HEK293T (cell line): ENCODE measurements at regions not wholly inside any gene's neighbourhood (a gene's known extent, or its start where the extent isn't known, plus 50 kb on each side); places are given as distances from the start of the nearest gene placed in this dataset.

ENCODE experiments used
- CTCF ChIA-PET: fragments of 350-600 bp; formaldehyde crosslinking; extraction: SDS; loops from one replicate; lab custom pipeline; 2021; ENCODE audit warnings: antibody characterized with exemption, inconsistent platforms; lab: Yijun Ruan, JAX
- POLR2A ChIA-PET: fragments of 350-600 bp; formaldehyde crosslinking; extraction: SDS; loops from one replicate; lab custom pipeline; 2020; ENCODE audit warnings: antibody characterized with exemption, inconsistent platforms; lab: Yijun Ruan, JAX
- DNase-seq: peaks from one replicate; pipeline ENCODE4 v3.0.0; 2012; ENCODE audit warnings: mixed read lengths; ENCODE audit errors: extremely low spot score
- ARNT ChIP-seq: fragments of 450-650 bp; IDR thresholded peaks from 2 replicates; pipeline ENCODE4 v1.6.1; 2017; ENCODE audit warnings: mild to moderate bottlenecking
- BHLHE40 ChIP-seq: fragments of 450-650 bp; IDR thresholded peaks from 2 replicates; pipeline ENCODE4 v1.6.1; 2016; ENCODE audit warnings: mild to moderate bottlenecking, moderate library complexity, borderline replicate concordance
- CTBP1 ChIP-seq: fragments of 450-650 bp; IDR thresholded peaks from 2 replicates; pipeline ENCODE4 v1.6.1; 2016; ENCODE audit warnings: borderline replicate concordance
- ELF4 ChIP-seq: fragments of 450-650 bp; IDR thresholded peaks from 2 replicates; pipeline ENCODE4 v1.6.1; 2017; ENCODE audit warnings: antibody characterized with exemption
- FOXA1 ChIP-seq: fragments of 450-650 bp; IDR thresholded peaks from 2 replicates; pipeline ENCODE4 v1.6.1; 2016; ENCODE audit warnings: mild to moderate bottlenecking
- FOXK2 ChIP-seq: fragments of 450-650 bp; IDR thresholded peaks from 2 replicates; pipeline ENCODE4 v1.6.1; 2016; ENCODE audit warnings: mild to moderate bottlenecking
- FOXM1 ChIP-seq: fragments of 450-650 bp; IDR thresholded peaks from 2 replicates; pipeline ENCODE4 v1.6.1; 2017; ENCODE audit warnings: mild to moderate bottlenecking, borderline replicate concordance
- HDGF ChIP-seq: fragments of 450-650 bp; IDR thresholded peaks from 2 replicates; pipeline ENCODE4 v1.6.1; 2017; ENCODE audit warnings: antibody characterized with exemption, borderline replicate concordance
- L3MBTL2 ChIP-seq: fragments of 450-650 bp; conservative IDR thresholded peaks from 2 replicates; pipeline ENCODE4 v1.6.1; 2016; ENCODE audit warnings: mild to moderate bottlenecking
- LEF1 ChIP-seq: fragments of 450-650 bp; IDR thresholded peaks from 2 replicates; pipeline ENCODE4 v1.6.1; 2017; ENCODE audit warnings: mild to moderate bottlenecking, borderline replicate concordance
- NFRKB ChIP-seq: fragments of 450-650 bp; IDR thresholded peaks from 2 replicates; pipeline ENCODE4 v1.6.1; 2016; ENCODE audit warnings: mild to moderate bottlenecking, moderate library complexity
- PKNOX1 ChIP-seq: fragments of 450-650 bp; IDR thresholded peaks from 2 replicates; pipeline ENCODE4 v1.6.1; 2016
- SP1 ChIP-seq: fragments of 450-650 bp; IDR thresholded peaks from 2 replicates; pipeline ENCODE4 v1.6.1; 2017
- SUZ12 ChIP-seq: fragments of 450-650 bp; IDR thresholded peaks from 2 replicates; pipeline ENCODE4 v1.6.1; 2016; ENCODE audit warnings: mild to moderate bottlenecking
- TARDBP ChIP-seq: fragments of 450-650 bp; IDR thresholded peaks from 2 replicates; pipeline ENCODE4 v1.6.1; 2016
- ZNF384 ChIP-seq: fragments of 450-650 bp; IDR thresholded peaks from 2 replicates; pipeline ENCODE4 v1.6.1; 2016

- ChIA-PET CTCF (interaction anchor here (0.9 kb wide), 1 partner anchor 180 kb away, joined by 4 read pairs; the partner anchor contains the start of gene CEP135), POLR2A (no interaction called here)
- DNase-seq: no peak
- TF ChIP-seq BHLHE40 (no peak), ZNF384 (no peak), HDGF (no peak), FOXM1 (no peak), NFRKB (no peak), ELF4 (no peak)
These were observed 179.5 kb downstream of the CEP135 start for GRCh38 chr4:56128213-56128612.

- TF ChIP-seq TARDBP (no peak), SUZ12 (no peak), ZNF384 (no peak), LEF1 (no peak), NFRKB (no peak), FOXK2 (no peak), CTBP1 (no peak), ELF4 (no peak), PKNOX1 (no peak), L3MBTL2 (no peak), BHLHE40 (no peak), SP1 (no peak), FOXM1 (no peak)
- DNase-seq: no peak
- CTCF ChIA-PET: interaction anchor here (0.9 kb wide), 1 partner anchor 179 kb away, joined by 4 read pairs; the partner anchor contains the start of gene CEP135
- POLR2A ChIA-PET: no interaction called here
These were observed 179.0 kb downstream of the CEP135 start for GRCh38 chr4:56127716-56128115.

GRCh38 chr4:56123547-56123946, 174.8 kb downstream of the CEP135 start:
- ChIA-PET CTCF (no interaction called here), POLR2A (no interaction called here)
- no peak for TF ChIP-seq ELF4
- TF ChIP-seq SP1: no peak
- TF ChIP-seq TARDBP: no peak
- no peak for DNase-seq

GRCh38 chr4:56123051-56123450, 174.3 kb downstream of the CEP135 start:
- CTCF ChIA-PET: no interaction called here
- no peak for TF ChIP-seq TARDBP
- no peak for TF ChIP-seq SUZ12
- TF ChIP-seq PKNOX1: no peak
- TF ChIP-seq HDGF: no peak
- TF ChIP-seq NFRKB: no peak
- TF ChIP-seq BHLHE40: no peak
- no peak for TF ChIP-seq FOXK2
- no peak for TF ChIP-seq SP1
- TF ChIP-seq L3MBTL2: no peak
- no peak for TF ChIP-seq ZNF384
- no peak for TF ChIP-seq ELF4
- TF ChIP-seq ARNT: no peak
- TF ChIP-seq FOXM1: no peak
- TF ChIP-seq CTBP1: no peak
- no peak for TF ChIP-seq LEF1
- TF ChIP-seq FOXA1: no peak
- POLR2A ChIA-PET: no interaction called here
- DNase-seq: no peak

- ChIA-PET POLR2A (no interaction called here), CTCF (interaction anchor here (0.7 to 1.0 kb wide), 2 partner anchors 34 to 69 kb away, joined by 3 to 8 read pairs; no protein-coding TSS in a partner anchor)
- no peak for TF ChIP-seq SP1
- no peak for TF ChIP-seq LEF1
- TF ChIP-seq FOXA1: no peak
- TF ChIP-seq CTBP1: no peak
- TF ChIP-seq PKNOX1: no peak
- TF ChIP-seq SUZ12: no peak
- no peak for TF ChIP-seq HDGF
- no peak for TF ChIP-seq FOXM1
- TF ChIP-seq TARDBP: no peak
- DNase-seq: no peak
These were observed 170.1 kb downstream of the CEP135 start for GRCh38 chr4:56118845-56119244.

- no peak for DNase-seq
- ChIA-PET POLR2A (no interaction called here), CTCF (interaction anchor here (1.0 kb wide), 1 partner anchor 33 kb away, joined by 3 read pairs; no protein-coding TSS in a partner anchor)
- no peak for TF ChIP-seq FOXM1
- TF ChIP-seq SP1: no peak
- TF ChIP-seq BHLHE40: no peak
- TF ChIP-seq CTBP1: no peak
- TF ChIP-seq NFRKB: no peak
- TF ChIP-seq L3MBTL2: no peak
- TF ChIP-seq HDGF: no peak
These were observed 169.3 kb downstream of the CEP135 start for GRCh38 chr4:56118055-56118454.

GRCh38 chr4:56115898-56116297, 167.2 kb downstream of the CEP135 start:
- ChIA-PET POLR2A (no interaction called here), CTCF (no interaction called here)
- TF ChIP-seq FOXM1 (no peak), BHLHE40 (no peak), L3MBTL2 (no peak), ARNT (no peak), TARDBP (no peak), SP1 (no peak), PKNOX1 (no peak), ZNF384 (no peak)

More at GRCh38 chr4:56115898-56116297, 167.2 kb downstream of the CEP135 start:
- no peak for DNase-seq
